K562 (cell line): ENCODE measurements at regions not wholly inside any gene's neighbourhood (a gene's known extent, or its start where the extent isn't known, plus 50 kb on each side); places are given as distances from the start of the nearest gene placed in this dataset.

Experiments
- ATAC-seq: fragments of 200-7000 bp; cut with Tn5 transposase; 3 replicates; pipeline ENCODE4 v1.9.1; 2020; ENCODE audit warnings: moderate library complexity
- BruUV-seq: library from RNA; stranded (reverse); fragments of 400-500 nt; replicated peaks from 2 replicates; lab custom pipeline; 2021; lab: Mats Ljungman, UMichigan
- CTCF ChIA-PET: fragments of 300-600 bp; formaldehyde crosslinking; extraction: SDS; loops from one replicate; lab custom pipeline; 2021; ENCODE audit warnings: low intra/inter-chr PET ratio; lab: Yijun Ruan, JAX
- POLR2A ChIA-PET: fragments of 300-600, 350-650 bp; sonication (Branson Sonifier 250); formaldehyde crosslinking; extraction: SDS; loops from one replicate; lab custom pipeline; 2021; ENCODE audit warnings: antibody characterized with exemption, inconsistent platforms; lab: Yijun Ruan, JAX
- DNase-seq, 4 experiments: peaks; one replicate each; pipeline versions ENCODE4 v3.0.0 to v3.0.0-alpha.2; 2011 to 2018; ENCODE audit warnings: low spot score in 3 of 4, mixed read lengths in 3 of 4; ENCODE audit errors: extremely low read depth in 1 of 4
- FAIRE-seq: peaks from 2 replicates; lab custom pipeline; 2011; peaks lifted over from hg19 to GRCh38; lab: Jason Lieb, UNC
- H2AFZ ChIP-seq: 2 replicates; pipeline ENCODE4 v1.6.0; 2011; ENCODE audit warnings: low read depth, low read length, control low read depth, inconsistent platforms
- H3K27ac ChIP-seq: fragments of 200-600 bp; 3 replicates; pipeline ENCODE4 v1.8.0; 2011; ENCODE audit warnings: low read depth, mild to moderate bottlenecking, control low read depth, inconsistent platforms, low read length, moderate library complexity, mixed read lengths; ENCODE audit errors: extremely low read depth
- H3K27me3 ChIP-seq, 2 experiments: fragments of 300-600 bp in 1 of 2; 2 replicates in 1 of 2; 3 replicates in 1 of 2; pipeline versions ENCODE4 v1.6.0 to v1.8.0; 2011; ENCODE audit warnings: inconsistent platforms in 2 of 2, low read length in 2 of 2, mild to moderate bottlenecking in 1 of 2, mixed read lengths in 1 of 2, moderate library complexity in 1 of 2; ENCODE audit not compliant: control insufficient read depth in 2 of 2, insufficient read depth in 2 of 2
- H3K36me3 ChIP-seq: fragments of 300-600 bp; 3 replicates; pipeline ENCODE4 v1.8.0; 2011; ENCODE audit warnings: mild to moderate bottlenecking, low read length, inconsistent platforms; ENCODE audit not compliant: control insufficient read depth, insufficient read depth
- H3K4me1 ChIP-seq, 2 experiments: fragments of 200-600 bp in 1 of 2; replicated peaks in 1 of 2; 2 replicates in 1 of 2; 3 replicates in 1 of 2; pipeline versions ENCODE4 v1.5.1 to v1.8.0; 2011; ENCODE audit warnings: inconsistent platforms in 2 of 2, low read length in 2 of 2, mild to moderate bottlenecking in 1 of 2, mixed read lengths in 1 of 2, moderate library complexity in 1 of 2; ENCODE audit not compliant: control insufficient read depth in 2 of 2, insufficient read depth in 2 of 2
- H3K4me2 ChIP-seq: 2 replicates; pipeline ENCODE4 v1.6.1; 2011; ENCODE audit warnings: low read length, control low read depth, inconsistent platforms, mixed read lengths; ENCODE audit not compliant: insufficient read depth
- H3K4me3 ChIP-seq: fragments of 200-600 bp; sonication (generic), shearing (Covaris generic); 2 replicates; pipeline ENCODE4 v1.5.1; 2016; ENCODE audit warnings: control low read depth, inconsistent platforms
- H3K79me2 ChIP-seq: fragments of 200-600 bp; 3 replicates; pipeline ENCODE4 v1.8.0; 2011; ENCODE audit warnings: low read length, inconsistent platforms; ENCODE audit not compliant: control insufficient read depth, insufficient read depth
- H3K9ac ChIP-seq, 2 experiments: 2 replicates each; pipeline versions ENCODE4 v1.6.0 to v1.6.1; 2011; ENCODE audit warnings: low read depth in 2 of 2, low read length in 2 of 2, control low read depth in 1 of 2, inconsistent platforms in 1 of 2, mild to moderate bottlenecking in 1 of 2, mixed read lengths in 1 of 2; ENCODE audit not compliant: insufficient read depth in 1 of 2
- H3K9me1 ChIP-seq: one replicate; pipeline ENCODE4 v1.6.0; 2011; ENCODE audit warnings: inconsistent platforms, mild to moderate bottlenecking, low read length, moderate library complexity; ENCODE audit not compliant: control insufficient read depth, insufficient read depth
- H3K9me3 ChIP-seq: replicated peaks from 2 replicates; pipeline ENCODE4 v1.5.1; 2011; ENCODE audit warnings: low read depth, low read length, inconsistent platforms; ENCODE audit not compliant: control insufficient read depth, insufficient read depth
- H4K20me1 ChIP-seq: replicated peaks from 2 replicates; pipeline ENCODE4 v1.6.1; 2011; ENCODE audit warnings: low read length, inconsistent platforms, mixed read lengths; ENCODE audit not compliant: control insufficient read depth, insufficient read depth
- C11orf30 ChIP-seq: fragments of 450-650 bp; IDR thresholded peaks from 2 replicates; pipeline ENCODE4 v1.6.1; 2016; ENCODE audit warnings: low read depth, mild to moderate bottlenecking
- CEBPZ ChIP-seq: fragments of 150-350 bp; IDR thresholded peaks from 2 replicates; pipeline ENCODE4 v1.6.1; 2014; ENCODE audit warnings: low read depth, mild to moderate bottlenecking, low read length, borderline replicate concordance
- COPS2 ChIP-seq: fragments of 450-650 bp; conservative IDR thresholded peaks from 2 replicates; pipeline ENCODE4 v1.6.1; 2016; ENCODE audit warnings: mild to moderate bottlenecking, moderate library complexity
- E2F3 ChIP-seq: fragments of 250-450 bp; sonication (Bioruptor Pico); IDR thresholded peaks from 2 replicates; pipeline ENCODE4 v1.4.0; 2020; ENCODE audit warnings: mild to moderate bottlenecking
- HMBOX1 ChIP-seq: sonication (generic); IDR thresholded peaks from 2 replicates; pipeline ENCODE4 v1.6.1; 2016
- NFYB ChIP-seq: IDR thresholded peaks from 2 replicates; pipeline ENCODE4 v1.6.1; 2011; ENCODE audit warnings: mild to moderate bottlenecking, moderate library complexity; ENCODE audit not compliant: insufficient read length; ENCODE audit errors: extremely low read depth
- NR4A1 ChIP-seq, 2 experiments: fragments of 250-450 bp in 1 of 2; fragments of 450-650 bp in 1 of 2; sonication (Bioruptor Pico) in 1 of 2; IDR thresholded peaks; 2 replicates each; pipeline versions ENCODE4 v1.4.0 to v1.6.1; 2016 to 2020; ENCODE audit warnings: mild to moderate bottlenecking in 2 of 2, missing compliant biosample characterization in 1 of 2, missing genetic modification characterization in 1 of 2, moderate library complexity in 1 of 2
- PURB ChIP-seq: sonication (generic); formaldehyde crosslinking; IDR thresholded peaks from 2 replicates; pipeline ENCODE4 v1.9.0; 2021; ENCODE audit warnings: low read depth, mild to moderate bottlenecking, missing genetic modification reagents
- TRIM24 ChIP-seq, 2 experiments: fragments of 450-650 bp; IDR thresholded peaks; 2 replicates each; pipeline ENCODE4 v1.6.1; 2016
- TRIM25 ChIP-seq: fragments of 450-650 bp; IDR thresholded peaks from 2 replicates; pipeline ENCODE4 v1.7.0; 2016; ENCODE audit warnings: borderline replicate concordance
- ZBED1 ChIP-seq: IDR thresholded peaks from 2 replicates; pipeline ENCODE4 v1.6.1; 2014
- ZNF316 ChIP-seq: fragments of 450-650 bp; IDR thresholded peaks from 2 replicates; pipeline ENCODE4 v1.6.1; 2016
- WGBS: fragments of 100-300 bp; shearing (Covaris generic); methylation state at CpG from one replicate; pipeline ENCODE4 v1.1.6; 2016; ENCODE audit warnings: low coverage, mixed read lengths; ENCODE audit not compliant: insufficient coverage; ENCODE audit errors: missing lambda C conversion rate; 5-methylcytosine and 5-hydroxymethylcytosine counted together
- in situ Hi-C: fragments of 300-500 bp; cut with MboI; formaldehyde crosslinking; loops from 4 replicates; pipeline ENCODE4 v1.15.0; 2018; ENCODE audit warnings: inconsistent platforms, mixed read lengths
- intact Hi-C: fragments of 100-400 bp; cut with micrococcal nuclease; formaldehyde crosslinking; loops from 2 replicates; pipeline ENCODE4 v1.14.2; 2022

- H3K27ac ChIP-seq = no peak overlapping the region
- no peaks in the 10 kb centered on the region for H3K9me3 ChIP-seq
- FAIRE-seq = no peak
- no peak overlapping the region for H2AFZ ChIP-seq
- BruUV-seq = no TSS peak
- TF ChIP-seq ZBED1 (no peak), TRIM24 (IDR thresholded peaks at IDR 0.05) (no peak), TRIM25 (no peak), C11orf30 (peak; percentile 26; the same call in 1 of the 2 replicates), NR4A1 (CRISPR knock-in tag; IDR thresholded peaks at IDR 0.05) (no peak), NR4A1 (tag; IDR thresholded peaks at IDR 0.05) (no peak), PURB (CRISPR knock-in tag) (no peak), COPS2 (no peak), NFYB (no peak), ZNF316 (peak; percentile 55; the same call in 1 of the 2 replicates), CEBPZ (no peak), HMBOX1 (no peak), E2F3 (CRISPR knock-in tag) (no peak)
- H3K9me1 ChIP-seq = no peaks in the 10 kb centered on the region
- no peak for DNase-seq
- ChIA-PET CTCF (no interaction called here), POLR2A (interaction anchor here (1.2 kb wide), 1 partner anchor 14 kb away, joined by 3 read pairs; no protein-coding TSS in a partner anchor)
- H3K4me1 ChIP-seq = no peaks in the 10 kb centered on the region; a peak in 1 of 5 replicates
- WGBS = 55% methylated on average over 2 of the region's 2 CpGs
- no peak overlapping the region for H3K4me3 ChIP-seq
- no peaks in the 10 kb centered on the region for H3K79me2 ChIP-seq
- no peaks in the 10 kb centered on the region for H3K36me3 ChIP-seq
- in situ Hi-C loops (no loop called here), intact Hi-C loops (no loop called here)
- no peak overlapping the region for H3K9ac ChIP-seq
- H4K20me1 ChIP-seq = no peaks in the 10 kb centered on the region
- no peak overlapping the region for H3K4me2 ChIP-seq
- no peaks in the 10 kb centered on the region for H3K27me3 ChIP-seq
- ATAC-seq = no peak
These were observed 81.1 kb upstream of the PSMA6 start for GRCh38 chr14:35211067-35211466.
